ENCODE measurements at regions not wholly inside any gene's neighbourhood (a gene's known extent, or its start where the extent isn't known, plus 50 kb on each side); places are given as distances from the start of the nearest gene placed in this dataset.

DNA sequence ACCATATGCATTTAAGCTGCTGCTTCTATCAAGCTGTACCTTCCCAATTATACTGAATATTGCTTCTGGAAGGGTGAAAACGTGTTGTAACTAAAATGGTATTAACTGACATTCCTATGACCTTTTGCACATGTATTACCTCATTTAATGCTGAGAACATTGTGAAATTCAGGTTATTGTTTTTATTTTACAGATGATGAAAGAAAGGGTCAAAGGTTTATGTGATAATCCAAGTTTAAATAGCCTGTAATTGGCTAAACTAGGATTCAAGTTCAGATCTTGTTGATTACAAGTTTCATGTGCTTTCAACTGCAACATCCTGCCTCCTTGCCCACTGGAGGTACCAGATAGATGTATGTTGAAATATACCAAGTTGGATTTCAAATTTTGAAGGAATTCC is 433.3 kb upstream of the PRICKLE1 start:
- TF ChIP-seq CREM (CRISPR knock-in tag; IDR thresholded peaks at IDR 0.05) (no peak), ETV6 (CRISPR knock-in tag; IDR thresholded peaks at IDR 0.05) (no peak)
- H3K4me3 Mint-ChIP-seq, result no peak overlapping the region
- no peaks in the 10 kb centered on the region for H3K36me3 Mint-ChIP-seq
- H3K27ac Mint-ChIP-seq, result no peak overlapping the region
- 0 out of 2 replicates have a peak, but pooled peaks cover 3% of the 10 kb centered on the region for H3K4me1 Mint-ChIP-seq
- ATAC-seq (no peak), DNase-seq (ENCODE audit: low spot score) (no peak)
- H3K27me3 Mint-ChIP-seq (ENCODE audit: low read depth), result no peaks in the 10 kb centered on the region
- CTCF ChIA-PET, result no interaction called here
- H3K9me3 Mint-ChIP-seq, result 0 out of 2 replicates have a peak, but pooled peaks cover 3% of the 10 kb centered on the region
- POLR2A ChIA-PET, result no interaction called here

DNA sequence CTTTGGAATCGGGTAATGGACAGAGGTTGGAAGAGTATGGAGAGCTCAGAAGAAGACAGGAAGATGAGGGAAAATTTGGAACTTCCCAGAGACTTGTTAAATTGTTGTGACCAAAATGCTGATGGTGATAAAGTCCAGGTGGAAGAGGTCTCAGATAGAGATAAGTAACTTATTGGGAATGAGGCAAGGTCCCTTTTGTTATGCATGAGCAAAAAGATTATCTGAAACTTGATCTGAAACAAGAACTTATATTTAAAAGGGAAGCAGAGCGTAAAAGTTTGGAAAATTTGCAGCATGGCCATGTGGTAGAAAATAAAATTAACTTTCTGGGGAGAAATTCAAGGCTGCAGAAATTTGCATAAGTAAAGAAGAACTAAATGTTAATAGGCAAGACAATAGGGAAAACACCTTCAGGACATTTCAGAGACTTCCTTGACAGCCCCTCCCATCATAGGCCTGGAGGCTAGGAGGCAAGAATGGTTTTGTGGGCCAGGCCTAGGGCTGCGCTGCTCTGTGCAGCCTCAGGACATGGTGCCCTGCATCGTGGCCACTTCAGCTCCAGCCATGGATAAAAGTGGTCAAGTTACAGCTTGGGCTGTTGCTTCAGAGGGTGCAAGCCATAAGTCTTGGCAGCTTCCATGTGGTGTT is 425.7 kb upstream of the PRICKLE1 start:
- H3K4me3 Mint-ChIP-seq, result no peak overlapping the region
- H3K36me3 Mint-ChIP-seq, result peaks cover 22% of the 10 kb centered on the region
- H3K9me3 Mint-ChIP-seq, result peaks cover 34% of the 10 kb centered on the region
- no peak overlapping the region for H3K27ac Mint-ChIP-seq
- ChIA-PET CTCF (no interaction called here), POLR2A (no interaction called here)
- H3K4me1 Mint-ChIP-seq, result peaks cover 9% of the 10 kb centered on the region
- no peak for DNase-seq (ENCODE audit: low spot score)
- H3K27me3 Mint-ChIP-seq (ENCODE audit: low read depth), result peaks cover 12% of the 10 kb centered on the region
- no peak for ATAC-seq
- TF ChIP-seq, protein P1, sequence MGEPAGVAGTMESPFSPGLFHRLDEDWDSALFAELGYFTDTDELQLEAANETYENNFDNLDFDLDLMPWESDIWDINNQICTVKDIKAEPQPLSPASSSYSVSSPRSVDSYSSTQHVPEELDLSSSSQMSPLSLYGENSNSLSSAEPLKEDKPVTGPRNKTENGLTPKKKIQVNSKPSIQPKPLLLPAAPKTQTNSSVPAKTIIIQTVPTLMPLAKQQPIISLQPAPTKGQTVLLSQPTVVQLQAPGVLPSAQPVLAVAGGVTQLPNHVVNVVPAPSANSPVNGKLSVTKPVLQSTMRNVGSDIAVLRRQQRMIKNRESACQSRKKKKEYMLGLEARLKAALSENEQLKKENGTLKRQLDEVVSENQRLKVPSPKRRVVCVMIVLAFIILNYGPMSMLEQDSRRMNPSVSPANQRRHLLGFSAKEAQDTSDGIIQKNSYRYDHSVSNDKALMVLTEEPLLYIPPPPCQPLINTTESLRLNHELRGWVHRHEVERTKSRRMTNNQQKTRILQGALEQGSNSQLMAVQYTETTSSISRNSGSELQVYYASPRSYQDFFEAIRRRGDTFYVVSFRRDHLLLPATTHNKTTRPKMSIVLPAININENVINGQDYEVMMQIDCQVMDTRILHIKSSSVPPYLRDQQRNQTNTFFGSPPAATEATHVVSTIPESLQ (CRISPR knock-in tag; IDR thresholded peaks at IDR 0.05), result no peak
- TF ChIP-seq TP53 (CRISPR knock-in tag; IDR thresholded peaks at IDR 0.05), result no peak
- TF ChIP-seq, protein P2, sequence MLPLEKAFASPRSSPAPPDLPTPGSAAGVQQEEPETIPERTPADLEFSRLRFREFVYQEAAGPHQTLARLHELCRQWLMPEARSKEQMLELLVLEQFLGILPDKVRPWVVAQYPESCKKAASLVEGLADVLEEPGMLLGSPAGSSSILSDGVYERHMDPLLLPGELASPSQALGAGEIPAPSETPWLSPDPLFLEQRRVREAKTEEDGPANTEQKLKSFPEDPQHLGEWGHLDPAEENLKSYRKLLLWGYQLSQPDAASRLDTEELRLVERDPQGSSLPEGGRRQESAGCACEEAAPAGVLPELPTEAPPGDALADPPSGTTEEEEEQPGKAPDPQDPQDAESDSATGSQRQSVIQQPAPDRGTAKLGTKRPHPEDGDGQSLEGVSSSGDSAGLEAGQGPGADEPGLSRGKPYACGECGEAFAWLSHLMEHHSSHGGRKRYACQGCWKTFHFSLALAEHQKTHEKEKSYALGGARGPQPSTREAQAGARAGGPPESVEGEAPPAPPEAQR (CRISPR knock-in tag; IDR thresholded peaks at IDR 0.05), result no peak
- TF ChIP-seq ZNF317 (CRISPR knock-in tag; IDR thresholded peaks at IDR 0.05; ENCODE audit: borderline replicate concordance, low read depth), result no peak
- no peak for TF ChIP-seq SOX15 (CRISPR knock-in tag; IDR thresholded peaks at IDR 0.05)
- TF ChIP-seq JAZF1 (CRISPR knock-in tag; IDR thresholded peaks at IDR 0.05), result no peak
- no peak for TF ChIP-seq ZNF671 (CRISPR knock-in tag; IDR thresholded peaks at IDR 0.05)
- TF ChIP-seq, protein P3, sequence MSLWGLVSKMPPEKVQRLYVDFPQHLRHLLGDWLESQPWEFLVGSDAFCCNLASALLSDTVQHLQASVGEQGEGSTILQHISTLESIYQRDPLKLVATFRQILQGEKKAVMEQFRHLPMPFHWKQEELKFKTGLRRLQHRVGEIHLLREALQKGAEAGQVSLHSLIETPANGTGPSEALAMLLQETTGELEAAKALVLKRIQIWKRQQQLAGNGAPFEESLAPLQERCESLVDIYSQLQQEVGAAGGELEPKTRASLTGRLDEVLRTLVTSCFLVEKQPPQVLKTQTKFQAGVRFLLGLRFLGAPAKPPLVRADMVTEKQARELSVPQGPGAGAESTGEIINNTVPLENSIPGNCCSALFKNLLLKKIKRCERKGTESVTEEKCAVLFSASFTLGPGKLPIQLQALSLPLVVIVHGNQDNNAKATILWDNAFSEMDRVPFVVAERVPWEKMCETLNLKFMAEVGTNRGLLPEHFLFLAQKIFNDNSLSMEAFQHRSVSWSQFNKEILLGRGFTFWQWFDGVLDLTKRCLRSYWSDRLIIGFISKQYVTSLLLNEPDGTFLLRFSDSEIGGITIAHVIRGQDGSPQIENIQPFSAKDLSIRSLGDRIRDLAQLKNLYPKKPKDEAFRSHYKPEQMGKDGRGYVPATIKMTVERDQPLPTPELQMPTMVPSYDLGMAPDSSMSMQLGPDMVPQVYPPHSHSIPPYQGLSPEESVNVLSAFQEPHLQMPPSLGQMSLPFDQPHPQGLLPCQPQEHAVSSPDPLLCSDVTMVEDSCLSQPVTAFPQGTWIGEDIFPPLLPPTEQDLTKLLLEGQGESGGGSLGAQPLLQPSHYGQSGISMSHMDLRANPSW (CRISPR knock-in tag; conservative IDR thresholded peaks at IDR 0.05; ENCODE audit: low read depth), result no peak
- TF ChIP-seq, protein P4, sequence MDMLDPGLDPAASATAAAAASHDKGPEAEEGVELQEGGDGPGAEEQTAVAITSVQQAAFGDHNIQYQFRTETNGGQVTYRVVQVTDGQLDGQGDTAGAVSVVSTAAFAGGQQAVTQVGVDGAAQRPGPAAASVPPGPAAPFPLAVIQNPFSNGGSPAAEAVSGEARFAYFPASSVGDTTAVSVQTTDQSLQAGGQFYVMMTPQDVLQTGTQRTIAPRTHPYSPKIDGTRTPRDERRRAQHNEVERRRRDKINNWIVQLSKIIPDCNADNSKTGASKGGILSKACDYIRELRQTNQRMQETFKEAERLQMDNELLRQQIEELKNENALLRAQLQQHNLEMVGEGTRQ (CRISPR knock-in tag; IDR thresholded peaks at IDR 0.05), result no peak
- TF ChIP-seq, protein P5, sequence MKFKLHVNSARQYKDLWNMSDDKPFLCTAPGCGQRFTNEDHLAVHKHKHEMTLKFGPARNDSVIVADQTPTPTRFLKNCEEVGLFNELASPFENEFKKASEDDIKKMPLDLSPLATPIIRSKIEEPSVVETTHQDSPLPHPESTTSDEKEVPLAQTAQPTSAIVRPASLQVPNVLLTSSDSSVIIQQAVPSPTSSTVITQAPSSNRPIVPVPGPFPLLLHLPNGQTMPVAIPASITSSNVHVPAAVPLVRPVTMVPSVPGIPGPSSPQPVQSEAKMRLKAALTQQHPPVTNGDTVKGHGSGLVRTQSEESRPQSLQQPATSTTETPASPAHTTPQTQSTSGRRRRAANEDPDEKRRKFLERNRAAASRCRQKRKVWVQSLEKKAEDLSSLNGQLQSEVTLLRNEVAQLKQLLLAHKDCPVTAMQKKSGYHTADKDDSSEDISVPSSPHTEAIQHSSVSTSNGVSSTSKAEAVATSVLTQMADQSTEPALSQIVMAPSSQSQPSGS (CRISPR knock-in tag; IDR thresholded peaks at IDR 0.05; ENCODE audit: borderline replicate concordance, low read depth), result no peak
- no peak for TF ChIP-seq CREB1 (CRISPR knock-in tag; IDR thresholded peaks at IDR 0.05)
- no peak for TF ChIP-seq ESRRA (CRISPR knock-in tag; IDR thresholded peaks at IDR 0.05; ENCODE audit: borderline replicate concordance)
- TF ChIP-seq NR3C1 (CRISPR knock-in tag; conservative IDR thresholded peaks at IDR 0.05; ENCODE audit: low read depth), result no peak
- TF ChIP-seq, protein P6, sequence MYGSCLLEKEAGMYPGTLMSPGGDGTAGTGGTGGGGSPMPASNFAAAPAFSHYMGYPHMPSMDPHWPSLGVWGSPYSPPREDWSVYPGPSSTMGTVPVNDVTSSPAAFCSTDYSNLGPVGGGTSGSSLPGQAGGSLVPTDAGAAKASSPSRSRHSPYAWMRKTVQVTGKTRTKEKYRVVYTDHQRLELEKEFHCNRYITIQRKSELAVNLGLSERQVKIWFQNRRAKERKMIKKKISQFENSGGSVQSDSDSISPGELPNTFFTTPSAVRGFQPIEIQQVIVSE (CRISPR knock-in tag; IDR thresholded peaks at IDR 0.05; ENCODE audit: borderline replicate concordance), result no peak

All from WTC11 (cell line).